Central memory CD8-positive, alpha-beta T cell (primary cell): ENCODE measurements at regions not wholly inside any gene's neighbourhood (a gene's known extent, or its start where the extent isn't known, plus 50 kb on each side); places are given as distances from the start of the nearest gene placed in this dataset.

Experiments
- ATAC-seq: fragments of 150-1000 bp; cut with Tn5 transposase; replicated peaks from 2 replicates; pipeline ENCODE4 v1.10.0; 2022; ENCODE audit warnings: mild to moderate bottlenecking, moderate FRiP score, moderate number of reproducible peaks; ENCODE audit not compliant: poor library complexity, severe bottlenecking; ENCODE audit errors: extremely low read depth
- DNase-seq, 2 donors: peaks; one replicate each; pipeline ENCODE4 v3.0.0; 2021; ENCODE audit warnings: low spot score in 2 of 2
- H3K27ac Mint-ChIP-seq: one replicate; pipeline ENCODE4 v1.8.0; 2022; ENCODE audit warnings: low read depth, mild to moderate bottlenecking, moderate library complexity, mixed read lengths
- H3K27me3 Mint-ChIP-seq: one replicate; pipeline ENCODE4 v1.8.0; 2022; ENCODE audit warnings: mixed read lengths
- H3K36me3 Mint-ChIP-seq: one replicate; pipeline ENCODE4 v1.8.0; 2022; ENCODE audit warnings: mild to moderate bottlenecking, moderate library complexity, mixed read lengths; ENCODE audit not compliant: insufficient read depth
- H3K4me1 Mint-ChIP-seq: one replicate; pipeline ENCODE4 v1.8.0; 2022; ENCODE audit warnings: mixed read lengths
- H3K4me3 Mint-ChIP-seq: one replicate; pipeline ENCODE4 v1.8.0; 2022; ENCODE audit warnings: mild to moderate bottlenecking, moderate library complexity, mixed read lengths
- H3K9me3 Mint-ChIP-seq: one replicate; pipeline ENCODE4 v1.8.0; 2022; ENCODE audit warnings: mixed read lengths

- Mint-ChIP-seq H3K4me1 (no peaks in the 10 kb centered on the region), H3K4me3 (no peak overlapping the region), H3K27ac (no peak overlapping the region), H3K27me3 (no peaks in the 10 kb centered on the region), H3K36me3 (peaks cover 3% of the 10 kb centered on the region), H3K9me3 (no peaks in the 10 kb centered on the region)
- no peak for DNase-seq
- no peak for ATAC-seq
Measured at GRCh38 chr10:21010615-21011014, 113.5 kb upstream of the NEBL start.

GRCh38 chr10:21003240-21003822 is 106.2 kb upstream of the NEBL start:
- Mint-ChIP-seq H3K4me1 (no peaks in the 10 kb centered on the region), H3K4me3 (no peak overlapping the region), H3K9me3 (no peaks in the 10 kb centered on the region), H3K27ac (no peak overlapping the region), H3K27me3 (no peaks in the 10 kb centered on the region), H3K36me3 (no peaks in the 10 kb centered on the region)
- ATAC-seq: no peak
- DNase-seq: no peak

- no peak overlapping the region for H3K4me3 Mint-ChIP-seq
- ATAC-seq (no peak), DNase-seq (no peak)
- no peaks in the 10 kb centered on the region for H3K4me1 Mint-ChIP-seq
- no peaks in the 10 kb centered on the region for H3K27me3 Mint-ChIP-seq
- H3K36me3 Mint-ChIP-seq: no peaks in the 10 kb centered on the region
- no peak overlapping the region for H3K27ac Mint-ChIP-seq
- no peaks in the 10 kb centered on the region for H3K9me3 Mint-ChIP-seq
Measured at GRCh38 chr10:21002091-21002878, 105.2 kb upstream of the NEBL start.

GRCh38 chr10:20999699-21000098 is 102.6 kb upstream of the NEBL start:
- Mint-ChIP-seq H3K4me1 (no peaks in the 10 kb centered on the region), H3K27me3 (no peaks in the 10 kb centered on the region), H3K36me3 (no peaks in the 10 kb centered on the region), H3K9me3 (no peaks in the 10 kb centered on the region), H3K27ac (no peak overlapping the region), H3K4me3 (no peak overlapping the region)
- no peak for DNase-seq
- ATAC-seq: no peak

GRCh38 chr10:20998036-20998435 is 100.9 kb upstream of the NEBL start:
- no peak for ATAC-seq
- no peak overlapping the region for H3K27ac Mint-ChIP-seq

GRCh38 chr10:20995123-20995987 is 98.2 kb upstream of the NEBL start:
- Mint-ChIP-seq H3K27ac (no peak overlapping the region), H3K4me1 (no peaks in the 10 kb centered on the region), H3K36me3 (no peaks in the 10 kb centered on the region), H3K4me3 (no peak overlapping the region), H3K9me3 (peaks cover 11% of the 10 kb centered on the region), H3K27me3 (peaks cover 12% of the 10 kb centered on the region)
- ATAC-seq (no peak), DNase-seq (no peak)

More at GRCh38 chr10:20998036-20998435, 100.9 kb upstream of the NEBL start:
- no peak for DNase-seq
- H3K27me3 Mint-ChIP-seq: peaks cover 12% of the 10 kb centered on the region
- H3K9me3 Mint-ChIP-seq: peaks cover 11% of the 10 kb centered on the region
- no peaks in the 10 kb centered on the region for H3K4me1 Mint-ChIP-seq
- H3K4me3 Mint-ChIP-seq: no peak overlapping the region
- no peaks in the 10 kb centered on the region for H3K36me3 Mint-ChIP-seq

- no peak for ATAC-seq
- Mint-ChIP-seq H3K4me1 (no peaks in the 10 kb centered on the region), H3K4me3 (no peak overlapping the region), H3K36me3 (no peaks in the 10 kb centered on the region), H3K27ac (no peak overlapping the region), H3K9me3 (peaks cover 11% of the 10 kb centered on the region), H3K27me3 (peaks cover 12% of the 10 kb centered on the region)
- DNase-seq: no peak
Measured at GRCh38 chr10:20993830-20994527, 96.9 kb upstream of the NEBL start.

GRCh38 chr10:20993389-20993788 is 96.3 kb upstream of the NEBL start:
- Mint-ChIP-seq H3K36me3 (no peaks in the 10 kb centered on the region), H3K27ac (no peak overlapping the region), H3K9me3 (peaks cover 11% of the 10 kb centered on the region), H3K4me3 (no peak overlapping the region), H3K27me3 (peaks cover 12% of the 10 kb centered on the region), H3K4me1 (no peaks in the 10 kb centered on the region)
- ATAC-seq (no peak), DNase-seq (no peak)

- H3K27me3 Mint-ChIP-seq: peaks cover 12% of the 10 kb centered on the region
- ATAC-seq (no peak), DNase-seq (no peak)
- no peak overlapping the region for H3K4me3 Mint-ChIP-seq
- peaks cover 11% of the 10 kb centered on the region for H3K9me3 Mint-ChIP-seq
- H3K4me1 Mint-ChIP-seq: no peaks in the 10 kb centered on the region
- no peaks in the 10 kb centered on the region for H3K36me3 Mint-ChIP-seq
- no peak overlapping the region for H3K27ac Mint-ChIP-seq
Measured at GRCh38 chr10:20991526-20991925, 94.4 kb upstream of the NEBL start.

GRCh38 chr10:20990604-20991003 is 93.5 kb upstream of the NEBL start:
- H3K36me3 Mint-ChIP-seq: no peaks in the 10 kb centered on the region
- no peaks in the 10 kb centered on the region for H3K4me1 Mint-ChIP-seq
- H3K9me3 Mint-ChIP-seq: peaks cover 11% of the 10 kb centered on the region
- no peak overlapping the region for H3K27ac Mint-ChIP-seq
- ATAC-seq (no peak), DNase-seq (no peak)
- peaks cover 12% of the 10 kb centered on the region for H3K27me3 Mint-ChIP-seq
- H3K4me3 Mint-ChIP-seq: no peak overlapping the region

- no peak for ATAC-seq
- H3K36me3 Mint-ChIP-seq: peaks cover 2% of the 10 kb centered on the region
- DNase-seq: no peak
- no peak overlapping the region for H3K4me3 Mint-ChIP-seq
- no peak overlapping the region for H3K27ac Mint-ChIP-seq
- H3K27me3 Mint-ChIP-seq: peaks cover 1% of the 10 kb centered on the region
- H3K9me3 Mint-ChIP-seq: peaks cover under 1% of the 10 kb centered on the region
- no peaks in the 10 kb centered on the region for H3K4me1 Mint-ChIP-seq
Measured at GRCh38 chr10:20988357-20988983, 91.4 kb upstream of the NEBL start.

GRCh38 chr10:20986049-20986448 is 88.9 kb upstream of the NEBL start:
- no peak overlapping the region for H3K27ac Mint-ChIP-seq
- ATAC-seq: no peak
- no peaks in the 10 kb centered on the region for H3K27me3 Mint-ChIP-seq
- H3K9me3 Mint-ChIP-seq: no peaks in the 10 kb centered on the region
- no peaks in the 10 kb centered on the region for H3K4me1 Mint-ChIP-seq
- peaks cover 2% of the 10 kb centered on the region for H3K36me3 Mint-ChIP-seq
- no peak for DNase-seq
- no peak overlapping the region for H3K4me3 Mint-ChIP-seq
